Stimulated activated CD8-positive, alpha-beta memory T cell treated with anti-CD3 and anti-CD28 coated beads, Interleukin-4, amount 100 ng/mL, for 48 hours (primary cell): ENCODE measurements at regions not wholly inside any gene's neighbourhood (a gene's known extent, or its start where the extent isn't known, plus 50 kb on each side); places are given as distances from the start of the nearest gene placed in this dataset.

Experiments
- DNase-seq: peaks from one replicate; pipeline ENCODE4 v3.0.0-alpha.2; 2020

DNA sequence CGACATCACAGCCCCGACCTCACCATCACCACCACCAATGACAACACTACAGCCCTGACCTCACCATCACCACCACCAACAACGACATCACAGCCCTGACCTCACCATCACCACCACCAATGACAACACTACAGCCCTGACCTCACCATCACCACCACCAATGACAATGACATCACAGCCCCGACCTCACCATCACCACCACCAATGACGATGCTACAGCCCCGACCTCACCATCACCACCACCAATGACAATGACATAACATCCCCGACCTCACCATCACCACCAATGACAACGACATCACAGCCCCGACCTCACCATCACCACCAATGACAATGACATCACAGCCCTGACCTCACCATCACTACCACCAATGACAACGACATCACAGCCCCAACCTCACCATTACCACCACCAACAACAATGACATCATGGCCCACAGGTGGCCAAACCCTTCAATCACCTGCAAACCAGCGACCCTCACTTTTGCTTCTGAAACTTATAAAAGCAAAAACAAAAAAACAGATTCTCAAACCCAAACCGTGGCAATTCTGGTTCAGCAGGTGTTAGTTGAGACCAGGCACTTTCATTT is 70.7 kb upstream of the TMEM18 start:
- no peak for DNase-seq

- DNase-seq: no peak
These were observed 69.5 kb upstream of the TMEM18 start for GRCh38 chr2:746697-747096.

DNA sequence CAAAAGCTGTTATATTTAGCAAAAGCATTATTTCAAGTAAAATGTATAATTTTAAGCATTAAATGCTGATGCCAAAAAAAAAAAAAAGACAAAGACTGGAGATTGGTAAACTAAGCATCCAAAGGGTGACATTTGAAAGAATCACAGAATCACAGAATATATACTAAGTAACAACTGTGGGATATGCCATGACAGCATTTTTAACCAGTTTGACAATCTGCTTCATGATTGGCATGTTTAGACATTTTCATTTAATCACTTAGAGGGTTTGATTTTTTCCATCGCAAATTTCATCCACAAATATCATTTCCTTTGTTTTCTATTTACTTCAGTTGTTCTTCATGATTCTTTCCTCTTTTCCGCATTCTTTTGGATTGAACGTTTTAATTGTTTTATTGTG is 66.9 kb upstream of the TMEM18 start:
- DNase-seq: no peak

GRCh38 chr2:742221-742620 is 65.0 kb upstream of the TMEM18 start:
- DNase-seq: no peak

- DNase-seq: no peak
These were observed 63.9 kb upstream of the TMEM18 start for GRCh38 chr2:741195-741496.

- peak; percentile 69 for DNase-seq
These were observed 63.4 kb upstream of the TMEM18 start for GRCh38 chr2:740322-741194.

DNA sequence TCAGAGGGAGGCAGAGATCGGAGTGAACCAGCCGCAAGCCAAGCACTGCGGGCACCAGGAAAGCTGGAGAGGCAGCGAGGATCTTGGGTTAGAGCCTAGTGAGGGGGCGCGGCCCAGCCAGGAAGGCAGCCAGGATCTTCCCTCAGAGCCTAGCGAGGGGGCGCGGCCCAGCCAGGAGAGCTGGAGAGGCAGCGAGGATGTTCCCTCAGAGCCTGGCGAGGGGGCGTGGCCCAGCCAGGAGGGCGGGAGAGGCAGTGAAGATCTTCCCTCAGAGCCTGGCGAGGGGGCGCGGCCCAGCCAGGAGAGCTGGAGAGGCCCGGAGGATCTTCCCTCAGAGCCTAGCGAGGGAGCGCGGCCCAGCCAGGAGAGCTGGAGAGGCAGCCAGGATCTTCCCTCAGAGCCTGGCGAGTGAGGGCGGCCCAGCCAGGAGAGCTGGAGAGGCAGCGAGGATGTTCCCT is 62.7 kb upstream of the TMEM18 start:
- DNase-seq: peak; percentile 36

GRCh38 chr2:736939-737338 is 59.7 kb upstream of the TMEM18 start:
- DNase-seq: no peak

DNA sequence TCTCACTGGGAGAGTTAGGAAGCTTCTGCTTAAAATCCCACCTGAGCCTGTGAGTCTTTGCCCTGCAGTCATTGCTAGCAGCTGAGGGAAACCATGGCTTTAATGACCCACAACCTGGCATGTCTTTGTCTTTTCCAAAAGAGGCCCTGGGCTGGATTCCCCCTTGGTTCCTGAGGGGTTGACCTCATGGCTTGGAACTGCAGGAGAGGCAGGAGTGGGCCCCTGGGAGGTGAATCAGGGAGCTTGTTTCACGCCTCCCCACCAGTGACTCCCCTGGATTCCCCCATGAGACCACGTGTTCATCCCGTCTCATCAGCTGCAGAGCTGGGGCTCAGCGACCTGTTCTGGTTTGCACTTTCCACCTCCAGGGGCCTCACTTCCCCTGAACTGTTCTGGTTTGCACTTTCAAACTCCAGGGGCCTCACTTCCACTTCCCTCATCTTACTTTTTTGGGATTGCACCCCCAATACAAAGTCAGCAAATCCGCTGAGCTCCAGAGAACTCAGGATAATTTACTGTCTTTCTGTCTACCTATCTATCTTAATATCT is 58.5 kb upstream of the TMEM18 start:
- no peak for DNase-seq

- DNase-seq: no peak
These were observed 57.3 kb upstream of the TMEM18 start for GRCh38 chr2:734496-734895.

DNA sequence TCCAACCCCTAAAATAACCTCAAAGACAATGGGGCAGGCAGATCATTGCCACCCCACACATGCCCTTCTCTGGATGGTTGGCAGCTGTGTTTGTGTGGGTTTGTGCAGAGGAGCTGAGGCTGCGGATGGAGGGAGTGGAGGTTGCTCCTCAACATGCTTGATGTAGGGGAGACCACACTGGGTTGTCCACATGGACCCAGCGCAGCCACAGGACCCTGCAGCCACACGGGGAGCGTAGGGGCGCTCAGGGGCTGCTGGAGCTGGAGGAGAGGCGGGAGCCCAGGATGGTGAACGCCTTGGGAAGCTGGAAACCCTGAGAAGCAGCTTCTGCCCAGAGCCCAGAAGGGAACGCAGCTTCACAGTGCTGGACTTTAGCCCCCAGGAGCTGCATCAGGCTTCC is 56.3 kb upstream of the TMEM18 start:
- no peak for DNase-seq

GRCh38 chr2:733001-733400 is 55.8 kb upstream of the TMEM18 start:
- no peak for DNase-seq

- DNase-seq: no peak
These were observed 54.5 kb upstream of the TMEM18 start for GRCh38 chr2:731711-732110.

- DNase-seq: no peak
These were observed 52.2 kb upstream of the TMEM18 start for GRCh38 chr2:729376-729861.

DNA sequence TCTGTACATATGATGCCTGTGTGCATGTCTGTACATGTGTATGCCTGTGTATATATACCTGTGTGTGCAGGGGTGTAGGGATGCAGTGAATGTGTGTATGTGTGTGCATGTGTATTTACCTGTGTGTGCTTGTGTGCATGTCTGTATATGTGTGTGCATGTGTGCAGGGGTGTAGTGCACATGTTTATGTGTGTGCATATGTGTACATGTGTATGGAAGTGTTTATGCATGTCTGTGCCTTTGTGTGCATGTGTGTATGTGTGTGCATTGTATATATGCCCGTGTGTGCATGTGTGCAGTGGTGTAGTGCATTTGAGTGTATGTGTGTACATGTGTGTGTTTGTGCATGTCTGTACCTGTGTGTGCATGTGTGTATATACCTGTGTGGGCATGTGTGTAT is 51.0 kb upstream of the TMEM18 start:
- DNase-seq: no peak

GRCh38 chr2:727071-727470 is 49.9 kb upstream of the TMEM18 start:
- DNase-seq: no peak
